Activated naive CD8-positive, alpha-beta T cell treated with anti-CD3 and anti-CD28 coated beads, Interleukin-2, amount 50 U/mL, for 24 hours (primary cell): ENCODE measurements at regions not wholly inside any gene's neighbourhood (a gene's known extent, or its start where the extent isn't known, plus 50 kb on each side); places are given as distances from the start of the nearest gene placed in this dataset.

Experiments
- ATAC-seq: fragments of 150-1000 bp; cut with Tn5 transposase; one replicate; pipeline ENCODE4 v1.10.0; 2021
- DNase-seq: peaks from one replicate; pipeline ENCODE4 v3.0.0; 2021
- H3K27ac Mint-ChIP-seq: one replicate; pipeline ENCODE4 v1.8.0; 2021; ENCODE audit warnings: mild to moderate bottlenecking, mixed read lengths
- H3K27me3 Mint-ChIP-seq: one replicate; pipeline ENCODE4 v1.8.0; 2021; ENCODE audit warnings: mixed read lengths
- H3K36me3 Mint-ChIP-seq: one replicate; pipeline ENCODE4 v1.8.0; 2021; ENCODE audit warnings: low read depth, mixed read lengths
- H3K4me1 Mint-ChIP-seq: one replicate; pipeline ENCODE4 v1.8.0; 2021; ENCODE audit warnings: mixed read lengths
- H3K4me3 Mint-ChIP-seq: one replicate; pipeline ENCODE4 v1.8.0; 2021; ENCODE audit warnings: mild to moderate bottlenecking, moderate library complexity, mixed read lengths
- H3K9me3 Mint-ChIP-seq: one replicate; pipeline ENCODE4 v1.8.0; 2021; ENCODE audit warnings: mixed read lengths

GRCh38 chr10:124213899-124214510 is 120.6 kb upstream of the CHST15 start:
- H3K27ac Mint-ChIP-seq: no peak overlapping the region
- no peak for ATAC-seq

GRCh38 chr10:124213471-124213870 is 120.1 kb upstream of the CHST15 start:
- Mint-ChIP-seq H3K36me3 (no peaks in the 10 kb centered on the region), H3K27me3 (no peaks in the 10 kb centered on the region), H3K4me3 (no peak overlapping the region), H3K9me3 (no peaks in the 10 kb centered on the region), H3K27ac (no peak overlapping the region), H3K4me1 (no peaks in the 10 kb centered on the region)
- no peak for ATAC-seq
- no peak for DNase-seq

More at GRCh38 chr10:124213899-124214510, 120.6 kb upstream of the CHST15 start:
- DNase-seq: no peak
- Mint-ChIP-seq H3K36me3 (no peaks in the 10 kb centered on the region), H3K9me3 (no peaks in the 10 kb centered on the region), H3K4me1 (no peaks in the 10 kb centered on the region), H3K27me3 (no peaks in the 10 kb centered on the region), H3K4me3 (no peak overlapping the region)

GRCh38 chr10:124212702-124213101 is 119.3 kb upstream of the CHST15 start:
- H3K9me3 Mint-ChIP-seq: no peaks in the 10 kb centered on the region
- no peak overlapping the region for H3K27ac Mint-ChIP-seq
- DNase-seq (no peak), ATAC-seq (no peak)
- H3K4me3 Mint-ChIP-seq: no peak overlapping the region
- H3K4me1 Mint-ChIP-seq: no peaks in the 10 kb centered on the region
- no peaks in the 10 kb centered on the region for H3K27me3 Mint-ChIP-seq
- no peaks in the 10 kb centered on the region for H3K36me3 Mint-ChIP-seq

- DNase-seq (no peak), ATAC-seq (no peak)
- Mint-ChIP-seq H3K4me3 (no peak overlapping the region), H3K27ac (no peak overlapping the region), H3K4me1 (no peaks in the 10 kb centered on the region), H3K36me3 (no peaks in the 10 kb centered on the region), H3K9me3 (no peaks in the 10 kb centered on the region), H3K27me3 (no peaks in the 10 kb centered on the region)
Observed at GRCh38 chr10:124211921-124212320, 118.5 kb upstream of the CHST15 start.

- no peaks in the 10 kb centered on the region for H3K9me3 Mint-ChIP-seq
- no peak for DNase-seq
- ATAC-seq: no peak
- H3K36me3 Mint-ChIP-seq: no peaks in the 10 kb centered on the region
- H3K4me1 Mint-ChIP-seq: no peaks in the 10 kb centered on the region
- H3K27ac Mint-ChIP-seq: no peak overlapping the region
- H3K27me3 Mint-ChIP-seq: no peaks in the 10 kb centered on the region
- no peak overlapping the region for H3K4me3 Mint-ChIP-seq
Observed at GRCh38 chr10:124210263-124210662, 116.9 kb upstream of the CHST15 start.

- Mint-ChIP-seq H3K27ac (no peak overlapping the region), H3K9me3 (no peaks in the 10 kb centered on the region), H3K27me3 (no peaks in the 10 kb centered on the region), H3K36me3 (no peaks in the 10 kb centered on the region), H3K4me3 (no peak overlapping the region), H3K4me1 (no peaks in the 10 kb centered on the region)
- ATAC-seq (no peak), DNase-seq (no peak)
Observed at GRCh38 chr10:124207391-124207790, 114.0 kb upstream of the CHST15 start.

GRCh38 chr10:124206616-124207015 is 113.2 kb upstream of the CHST15 start:
- Mint-ChIP-seq H3K4me1 (no peaks in the 10 kb centered on the region), H3K4me3 (no peak overlapping the region), H3K36me3 (no peaks in the 10 kb centered on the region), H3K27ac (no peak overlapping the region), H3K27me3 (no peaks in the 10 kb centered on the region), H3K9me3 (no peaks in the 10 kb centered on the region)
- no peak for ATAC-seq
- no peak for DNase-seq

- ATAC-seq: no peak
- Mint-ChIP-seq H3K27ac (no peak overlapping the region), H3K9me3 (no peaks in the 10 kb centered on the region), H3K36me3 (no peaks in the 10 kb centered on the region), H3K4me3 (no peak overlapping the region), H3K4me1 (no peaks in the 10 kb centered on the region), H3K27me3 (no peaks in the 10 kb centered on the region)
- no peak for DNase-seq
Observed at GRCh38 chr10:124205432-124205831, 112.0 kb upstream of the CHST15 start.

- Mint-ChIP-seq H3K27ac (no peak overlapping the region), H3K27me3 (no peaks in the 10 kb centered on the region), H3K36me3 (no peaks in the 10 kb centered on the region), H3K9me3 (no peaks in the 10 kb centered on the region), H3K4me3 (no peak overlapping the region), H3K4me1 (no peaks in the 10 kb centered on the region)
- ATAC-seq (no peak), DNase-seq (no peak)
Observed at GRCh38 chr10:124204726-124205125, 111.3 kb upstream of the CHST15 start.

- H3K4me3 Mint-ChIP-seq: no peak overlapping the region
Observed at GRCh38 chr10:124200011-124200410, 106.6 kb upstream of the CHST15 start.

GRCh38 chr10:124198871-124199270 is 105.5 kb upstream of the CHST15 start:
- Mint-ChIP-seq H3K4me1 (no peaks in the 10 kb centered on the region), H3K4me3 (no peak overlapping the region), H3K36me3 (no peaks in the 10 kb centered on the region), H3K9me3 (no peaks in the 10 kb centered on the region), H3K27me3 (peaks cover 1% of the 10 kb centered on the region), H3K27ac (no peak overlapping the region)
- no peak for ATAC-seq
- DNase-seq: no peak

More at GRCh38 chr10:124200011-124200410, 106.6 kb upstream of the CHST15 start:
- H3K27ac Mint-ChIP-seq: no peak overlapping the region
- no peaks in the 10 kb centered on the region for H3K4me1 Mint-ChIP-seq
- H3K9me3 Mint-ChIP-seq: no peaks in the 10 kb centered on the region
- ATAC-seq (no peak), DNase-seq (no peak)
- H3K27me3 Mint-ChIP-seq: no peaks in the 10 kb centered on the region
- no peaks in the 10 kb centered on the region for H3K36me3 Mint-ChIP-seq

GRCh38 chr10:124198125-124198501 is 104.7 kb upstream of the CHST15 start:
- Mint-ChIP-seq H3K27ac (no peak overlapping the region), H3K36me3 (no peaks in the 10 kb centered on the region), H3K9me3 (no peaks in the 10 kb centered on the region), H3K4me1 (no peaks in the 10 kb centered on the region), H3K27me3 (peaks cover 1% of the 10 kb centered on the region), H3K4me3 (no peak overlapping the region)
- DNase-seq (no peak), ATAC-seq (no peak)

GRCh38 chr10:124197371-124198124 is 104.2 kb upstream of the CHST15 start:
- ATAC-seq (no peak), DNase-seq (no peak)
- peaks cover 6% of the 10 kb centered on the region for H3K27me3 Mint-ChIP-seq
- H3K27ac Mint-ChIP-seq: no peak overlapping the region
- no peaks in the 10 kb centered on the region for H3K9me3 Mint-ChIP-seq
- no peaks in the 10 kb centered on the region for H3K36me3 Mint-ChIP-seq
- no peaks in the 10 kb centered on the region for H3K4me1 Mint-ChIP-seq
- no peak overlapping the region for H3K4me3 Mint-ChIP-seq

- DNase-seq: no peak
Observed at GRCh38 chr10:124196659-124197058, 103.3 kb upstream of the CHST15 start.

GRCh38 chr10:124194199-124194824 is 100.9 kb upstream of the CHST15 start:
- no peaks in the 10 kb centered on the region for H3K36me3 Mint-ChIP-seq
- no peak for DNase-seq
- peaks cover 24% of the 10 kb centered on the region for H3K27me3 Mint-ChIP-seq
- H3K27ac Mint-ChIP-seq: no peak overlapping the region
- no peak overlapping the region for H3K4me3 Mint-ChIP-seq
- ATAC-seq: no peak
- no peaks in the 10 kb centered on the region for H3K4me1 Mint-ChIP-seq
- H3K9me3 Mint-ChIP-seq: no peaks in the 10 kb centered on the region

More at GRCh38 chr10:124196659-124197058, 103.3 kb upstream of the CHST15 start:
- no peak overlapping the region for H3K4me3 Mint-ChIP-seq
- peaks cover 14% of the 10 kb centered on the region for H3K27me3 Mint-ChIP-seq
- H3K9me3 Mint-ChIP-seq: no peaks in the 10 kb centered on the region
- no peaks in the 10 kb centered on the region for H3K36me3 Mint-ChIP-seq
- no peak overlapping the region for H3K27ac Mint-ChIP-seq
- no peaks in the 10 kb centered on the region for H3K4me1 Mint-ChIP-seq
- no peak for ATAC-seq
